ENCODE measurements at regions not wholly inside any gene's neighbourhood (a gene's known extent, or its start where the extent isn't known, plus 50 kb on each side); places are given as distances from the start of the nearest gene placed in this dataset.

- no peak for DNase-seq
These were observed 71.8 kb downstream of the FUNDC1 start for GRCh38 chrX:44470816-44471215.

GRCh38 chrX:44462850-44463249, 79.8 kb downstream of the FUNDC1 start:
- DNase-seq = peak; percentile 11

- no peak for DNase-seq
These were observed 83.2 kb downstream of the FUNDC1 start for GRCh38 chrX:44459501-44459900.

GRCh38 chrX:44456685-44457084, 86.0 kb downstream of the FUNDC1 start:
- no peak for DNase-seq

GRCh38 chrX:44451056-44451455, 91.6 kb downstream of the FUNDC1 start:
- DNase-seq = no peak

GRCh38 chrX:44447214-44447613, 95.4 kb downstream of the FUNDC1 start:
- DNase-seq = no peak

- no peak for DNase-seq
These were observed 96.5 kb upstream of the EFHC2 start for GRCh38 chrX:44440006-44440405.

GRCh38 chrX:44439242-44439794, 95.8 kb upstream of the EFHC2 start:
- DNase-seq = no peak

- DNase-seq = no peak
These were observed 91.6 kb upstream of the EFHC2 start for GRCh38 chrX:44435047-44435446.

GRCh38 chrX:44433556-44433955, 90.1 kb upstream of the EFHC2 start:
- DNase-seq = no peak

- DNase-seq = peak; percentile 25
These were observed 89.2 kb upstream of the EFHC2 start for GRCh38 chrX:44432641-44433040.

GRCh38 chrX:44431194-44431593, 87.7 kb upstream of the EFHC2 start:
- DNase-seq = no peak

- DNase-seq = no peak
These were observed 85.6 kb upstream of the EFHC2 start for GRCh38 chrX:44428989-44429627.

GRCh38 chrX:44422631-44423030, 79.2 kb upstream of the EFHC2 start:
- DNase-seq = no peak

GRCh38 chrX:44415639-44416386, 72.3 kb upstream of the EFHC2 start:
- no peak for DNase-seq

- DNase-seq = no peak
These were observed 57.7 kb upstream of the EFHC2 start for GRCh38 chrX:44401151-44401550.

- DNase-seq = no peak
These were observed 57.1 kb upstream of the EFHC2 start for GRCh38 chrX:44400588-44400987.

GRCh38 chrX:44400161-44400560, 56.7 kb upstream of the EFHC2 start:
- DNase-seq = no peak

Measured in hindlimb muscle (tissue), 1 donor.